MM.1S (cell line): ENCODE measurements at regions not wholly inside any gene's neighbourhood (a gene's known extent, or its start where the extent isn't known, plus 50 kb on each side); places are given as distances from the start of the nearest gene placed in this dataset.

Source experiments
- EZH2 ChIP-seq: fragments of 300-600 bp; sonication (generic); optimal IDR thresholded peaks from 2 replicates; pipeline ENCODE3; 2017; ENCODE audit warnings: low read depth, mild to moderate bottlenecking, antibody characterized with exemption, low read length, mixed read lengths
- EZH2phosphoT487 ChIP-seq: fragments of 300-600 bp; sonication (generic); IDR thresholded peaks from 2 replicates; pipeline ENCODE4 v1.6.1; 2018; ENCODE audit warnings: antibody characterized with exemption, low read length
- TF ChIP-seq, protein P1 (sequence below): fragments of 300-600 bp; sonication (generic); IDR thresholded peaks from 2 replicates; pipeline ENCODE4 v1.5.1; 2016; ENCODE audit warnings: antibody characterized with exemption, low read length, mixed read lengths

DNA sequence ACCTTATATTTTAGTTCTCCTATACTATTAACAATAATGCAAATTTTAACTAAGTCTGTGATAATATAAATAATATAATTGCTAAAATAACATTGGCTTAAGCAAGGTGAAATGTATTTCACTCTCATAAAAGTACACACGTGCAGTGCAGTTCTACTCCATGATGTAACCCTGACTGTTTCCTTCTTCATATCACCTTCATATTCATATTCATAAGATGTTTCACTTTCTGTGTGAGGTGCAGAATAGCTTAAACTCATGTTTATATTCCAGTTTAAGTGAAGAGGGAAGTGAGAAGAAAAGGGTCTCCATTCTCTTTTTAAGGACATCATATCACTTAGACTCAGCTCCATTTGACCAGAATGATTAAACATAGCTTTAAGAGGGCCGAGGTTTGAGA lies 1810.0 kb upstream of the PCDH10 start:
- TF ChIP-seq EZH2phosphoT487 (no peak), EZH2 (no peak)
- TF ChIP-seq, protein P1, sequence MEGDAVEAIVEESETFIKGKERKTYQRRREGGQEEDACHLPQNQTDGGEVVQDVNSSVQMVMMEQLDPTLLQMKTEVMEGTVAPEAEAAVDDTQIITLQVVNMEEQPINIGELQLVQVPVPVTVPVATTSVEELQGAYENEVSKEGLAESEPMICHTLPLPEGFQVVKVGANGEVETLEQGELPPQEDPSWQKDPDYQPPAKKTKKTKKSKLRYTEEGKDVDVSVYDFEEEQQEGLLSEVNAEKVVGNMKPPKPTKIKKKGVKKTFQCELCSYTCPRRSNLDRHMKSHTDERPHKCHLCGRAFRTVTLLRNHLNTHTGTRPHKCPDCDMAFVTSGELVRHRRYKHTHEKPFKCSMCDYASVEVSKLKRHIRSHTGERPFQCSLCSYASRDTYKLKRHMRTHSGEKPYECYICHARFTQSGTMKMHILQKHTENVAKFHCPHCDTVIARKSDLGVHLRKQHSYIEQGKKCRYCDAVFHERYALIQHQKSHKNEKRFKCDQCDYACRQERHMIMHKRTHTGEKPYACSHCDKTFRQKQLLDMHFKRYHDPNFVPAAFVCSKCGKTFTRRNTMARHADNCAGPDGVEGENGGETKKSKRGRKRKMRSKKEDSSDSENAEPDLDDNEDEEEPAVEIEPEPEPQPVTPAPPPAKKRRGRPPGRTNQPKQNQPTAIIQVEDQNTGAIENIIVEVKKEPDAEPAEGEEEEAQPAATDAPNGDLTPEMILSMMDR = no peak
